Keratinocyte (primary cell): ENCODE measurements at regions not wholly inside any gene's neighbourhood (a gene's known extent, or its start where the extent isn't known, plus 50 kb on each side); places are given as distances from the start of the nearest gene placed in this dataset.

Experiments used
- DNase-seq: peaks from one replicate; pipeline ENCODE4 v3.0.0-alpha.2; 2011; ENCODE audit warnings: low read depth, missing footprints, low spot score
- FAIRE-seq: peaks from 2 replicates; lab custom pipeline; 2011; peaks lifted over from hg19 to GRCh38; lab: Jason Lieb, UNC
- H2AFZ ChIP-seq: 2 replicates; pipeline ENCODE4 v1.6.0; 2012; ENCODE audit warnings: low read length, control low read depth, inconsistent platforms; ENCODE audit not compliant: control insufficient read depth
- H3K27ac ChIP-seq: 2 replicates; pipeline ENCODE4 v1.5.1; 2011; ENCODE audit warnings: low read length; ENCODE audit not compliant: control insufficient read depth, insufficient read depth
- H3K27me3 ChIP-seq: 3 replicates; pipeline ENCODE4 v1.6.0; 2011; ENCODE audit warnings: low read length; ENCODE audit not compliant: control insufficient read depth, insufficient read depth; ENCODE audit errors: extremely low read depth
- H3K36me3 ChIP-seq, 2 experiments: 2 replicates in 1 of 2; 3 replicates in 1 of 2; pipeline ENCODE4 v1.5.1; 2011; ENCODE audit warnings: low read length in 2 of 2, mild to moderate bottlenecking in 1 of 2; ENCODE audit not compliant: control insufficient read depth in 2 of 2, insufficient read depth in 2 of 2; ENCODE audit errors: extremely low read depth in 1 of 2
- H3K4me1 ChIP-seq: 3 replicates; pipeline ENCODE4 v1.5.1; 2011; ENCODE audit warnings: low read length; ENCODE audit not compliant: control insufficient read depth, insufficient read depth; ENCODE audit errors: extremely low read depth
- H3K4me2 ChIP-seq: 3 replicates; pipeline ENCODE4 v1.6.0; 2011; ENCODE audit warnings: low read depth, low read length; ENCODE audit not compliant: control insufficient read depth, insufficient read depth; ENCODE audit errors: extremely low read depth
- H3K4me3 ChIP-seq, 3 experiments: fragments of 200-600 bp in 1 of 3; sonication (generic) in 1 of 3; 2 replicates in 2 of 3; 3 replicates in 1 of 3; pipeline ENCODE4 v1.5.1; 2011 to 2016; ENCODE audit warnings: low read length in 3 of 3, mild to moderate bottlenecking in 3 of 3, control low read depth in 2 of 3, inconsistent platforms in 1 of 3, low read depth in 1 of 3, mixed read lengths in 1 of 3, mixed run types in 1 of 3, moderate library complexity in 1 of 3; ENCODE audit not compliant: control insufficient read depth in 2 of 3, insufficient read depth in 2 of 3; ENCODE audit errors: extremely low read depth in 1 of 3
- H3K79me2 ChIP-seq: 2 replicates; pipeline ENCODE4 v1.6.0; 2012; ENCODE audit warnings: low read length; ENCODE audit not compliant: control insufficient read depth, insufficient read depth
- H3K9ac ChIP-seq: 3 replicates; pipeline ENCODE4 v1.6.0; 2011; ENCODE audit warnings: low read length; ENCODE audit not compliant: control insufficient read depth, insufficient read depth; ENCODE audit errors: extremely low read depth
- H3K9me1 ChIP-seq: 3 replicates; pipeline ENCODE4 v1.6.0; 2011; ENCODE audit warnings: low read length; ENCODE audit not compliant: control insufficient read depth, insufficient read depth; ENCODE audit errors: extremely low read depth
- H3K9me3 ChIP-seq: 2 replicates; pipeline ENCODE4 v1.5.1; 2012; ENCODE audit warnings: low read depth, low read length; ENCODE audit not compliant: control insufficient read depth
- H4K20me1 ChIP-seq: 3 replicates; pipeline ENCODE4 v1.6.0; 2011; ENCODE audit warnings: low read length; ENCODE audit not compliant: control insufficient read depth, insufficient read depth; ENCODE audit errors: extremely low read depth
- EZH2 ChIP-seq: IDR thresholded peaks from one replicate; pipeline ENCODE4 v1.6.1; 2012; ENCODE audit warnings: inconsistent platforms, mild to moderate bottlenecking, low read length, moderate library complexity
- dilution Hi-C: fragments of 300-500 bp; cut with MboI; formaldehyde crosslinking; loops from one replicate; pipeline ENCODE4 v1.7.0; 2020; ENCODE audit warnings: low sequenced_read_pairs; ENCODE audit not compliant: extremely low pct_ligation_motif_present
- TF ChIP-seq, protein P1 (sequence below), 3 experiments: IDR thresholded peaks in 1 of 3; conservative IDR thresholded peaks in 1 of 3; optimal IDR thresholded peaks in 1 of 3; 2 replicates in 2 of 3; 3 replicates in 1 of 3; pipeline versions ENCODE3 to v1.5.1; 2011; ENCODE audit warnings: low read length in 3 of 3, mild to moderate bottlenecking in 3 of 3, moderate library complexity in 2 of 3, control low read depth in 1 of 3, inconsistent platforms in 1 of 3; ENCODE audit not compliant: insufficient read depth in 2 of 3; ENCODE audit errors: extremely low read depth in 1 of 3

DNA sequence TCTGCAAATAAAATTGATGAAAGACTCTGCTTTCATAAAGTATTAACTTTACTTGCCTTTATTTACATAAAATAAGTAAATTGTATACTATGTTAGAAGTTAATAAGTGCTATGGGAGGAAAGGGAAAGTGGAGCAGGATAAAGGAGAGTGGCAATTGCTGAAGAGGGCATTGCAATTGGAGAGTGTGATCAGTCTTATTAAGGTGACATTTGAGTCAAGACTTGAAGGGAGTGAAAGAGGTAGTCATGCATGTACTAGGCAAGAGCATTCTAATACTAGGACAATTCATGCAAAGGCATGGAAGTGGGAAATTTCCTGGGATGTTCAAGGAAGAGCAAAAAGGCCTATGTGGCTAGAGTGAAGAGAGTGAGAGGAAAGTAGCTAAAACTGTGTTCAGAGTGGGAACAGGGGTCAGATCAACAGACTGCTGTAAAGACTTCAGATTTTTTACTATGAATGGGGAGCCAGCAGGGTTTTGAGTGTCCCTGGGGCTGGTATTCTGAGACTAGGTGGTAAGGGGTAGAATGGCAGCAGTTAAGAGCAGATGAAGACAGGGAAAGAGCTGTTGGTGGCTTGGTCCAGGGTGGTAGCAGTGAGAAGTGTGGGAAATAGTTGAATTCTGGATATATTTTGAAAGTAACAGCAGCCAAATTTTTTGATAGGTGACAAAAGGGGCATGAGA, 182.3 kb upstream of the RIOK2 start:
- no peak overlapping the region for H3K27ac ChIP-seq
- TF ChIP-seq, protein P1, sequence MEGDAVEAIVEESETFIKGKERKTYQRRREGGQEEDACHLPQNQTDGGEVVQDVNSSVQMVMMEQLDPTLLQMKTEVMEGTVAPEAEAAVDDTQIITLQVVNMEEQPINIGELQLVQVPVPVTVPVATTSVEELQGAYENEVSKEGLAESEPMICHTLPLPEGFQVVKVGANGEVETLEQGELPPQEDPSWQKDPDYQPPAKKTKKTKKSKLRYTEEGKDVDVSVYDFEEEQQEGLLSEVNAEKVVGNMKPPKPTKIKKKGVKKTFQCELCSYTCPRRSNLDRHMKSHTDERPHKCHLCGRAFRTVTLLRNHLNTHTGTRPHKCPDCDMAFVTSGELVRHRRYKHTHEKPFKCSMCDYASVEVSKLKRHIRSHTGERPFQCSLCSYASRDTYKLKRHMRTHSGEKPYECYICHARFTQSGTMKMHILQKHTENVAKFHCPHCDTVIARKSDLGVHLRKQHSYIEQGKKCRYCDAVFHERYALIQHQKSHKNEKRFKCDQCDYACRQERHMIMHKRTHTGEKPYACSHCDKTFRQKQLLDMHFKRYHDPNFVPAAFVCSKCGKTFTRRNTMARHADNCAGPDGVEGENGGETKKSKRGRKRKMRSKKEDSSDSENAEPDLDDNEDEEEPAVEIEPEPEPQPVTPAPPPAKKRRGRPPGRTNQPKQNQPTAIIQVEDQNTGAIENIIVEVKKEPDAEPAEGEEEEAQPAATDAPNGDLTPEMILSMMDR (optimal IDR thresholded peaks at IDR 0.05 in 1 of 3, IDR thresholded peaks at IDR 0.05 in 1 of 3, conservative IDR thresholded peaks at IDR 0.05 in 1 of 3; ENCODE audit: extremely low read depth in 1 of 3, insufficient read depth in 2 of 3, low read length in 3 of 3), result no peak
- no peak for TF ChIP-seq EZH2
- no peak for DNase-seq
- no peak overlapping the region for H2AFZ ChIP-seq
- H3K9me3 ChIP-seq, result no peaks in the 10 kb centered on the region
- no peaks in the 10 kb centered on the region for H3K36me3 ChIP-seq
- H3K79me2 ChIP-seq, result no peaks in the 10 kb centered on the region
- dilution Hi-C loops, result no loop called here
- H3K4me3 ChIP-seq, result no peak overlapping the region
- no peak overlapping the region for H3K4me2 ChIP-seq
- FAIRE-seq, result no peak
- H3K4me1 ChIP-seq, result no peaks in the 10 kb centered on the region
- H4K20me1 ChIP-seq, result no peaks in the 10 kb centered on the region
- H3K9me1 ChIP-seq, result no peaks in the 10 kb centered on the region
- no peak overlapping the region for H3K9ac ChIP-seq
- H3K27me3 ChIP-seq, result no peaks in the 10 kb centered on the region

DNA sequence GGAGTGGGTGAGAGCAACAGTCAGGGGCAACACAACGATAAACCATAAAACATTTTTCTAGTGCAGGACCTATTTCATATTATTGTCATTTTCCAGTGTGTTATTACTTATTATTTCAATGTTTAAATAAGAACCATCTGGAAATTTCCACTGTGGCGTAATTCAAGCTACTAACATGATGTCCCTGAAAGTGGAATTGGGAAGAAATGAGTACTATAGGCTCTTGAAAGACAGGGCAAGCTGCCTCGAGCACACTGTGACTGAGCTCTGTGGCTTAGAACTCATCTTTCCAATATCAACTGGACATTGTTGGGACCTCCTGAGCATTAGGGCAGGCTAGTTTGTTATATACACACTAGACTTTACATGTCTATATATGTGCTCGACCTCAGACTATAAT, 182.9 kb upstream of the RIOK2 start:
- FAIRE-seq, result no peak

More for the DNA sequence above, 182.9 kb upstream of the RIOK2 start:
- no peaks in the 10 kb centered on the region for H3K9me3 ChIP-seq
- H3K4me2 ChIP-seq, result no peak overlapping the region
- H3K9ac ChIP-seq, result no peak overlapping the region
- dilution Hi-C loops, result no loop called here
- H3K27me3 ChIP-seq, result no peaks in the 10 kb centered on the region
- H3K79me2 ChIP-seq, result no peaks in the 10 kb centered on the region
- H3K4me3 ChIP-seq, result no peak overlapping the region
- no peaks in the 10 kb centered on the region for H4K20me1 ChIP-seq
- no peaks in the 10 kb centered on the region for H3K36me3 ChIP-seq
- no peaks in the 10 kb centered on the region for H3K9me1 ChIP-seq
- DNase-seq, result no peak
- TF ChIP-seq EZH2, result no peak
- TF ChIP-seq, protein P1 (optimal IDR thresholded peaks at IDR 0.05 in 1 of 3, IDR thresholded peaks at IDR 0.05 in 1 of 3, conservative IDR thresholded peaks at IDR 0.05 in 1 of 3; ENCODE audit: extremely low read depth in 1 of 3, insufficient read depth in 2 of 3, low read length in 3 of 3), result no peak
- no peaks in the 10 kb centered on the region for H3K4me1 ChIP-seq
- no peak overlapping the region for H3K27ac ChIP-seq
- no peak overlapping the region for H2AFZ ChIP-seq
